GM18498 (cell line): ENCODE measurements at regions not wholly inside any gene's neighbourhood (a gene's known extent, or its start where the extent isn't known, plus 50 kb on each side); places are given as distances from the start of the nearest gene placed in this dataset.
"Not testable (repeated sequence)": the region's sequence is repeated elsewhere in the genome, so short reads cannot be mapped to it uniquely, and the experiment has no call there.

Experiments
- ATAC-seq: cut with Tn5 transposase; IDR thresholded peaks from one replicate; pipeline ENCODE4 v1.9.1; 2021; ENCODE audit warnings: mild to moderate bottlenecking, moderate library complexity; ENCODE audit not compliant: unreplicated experiment

DNA sequence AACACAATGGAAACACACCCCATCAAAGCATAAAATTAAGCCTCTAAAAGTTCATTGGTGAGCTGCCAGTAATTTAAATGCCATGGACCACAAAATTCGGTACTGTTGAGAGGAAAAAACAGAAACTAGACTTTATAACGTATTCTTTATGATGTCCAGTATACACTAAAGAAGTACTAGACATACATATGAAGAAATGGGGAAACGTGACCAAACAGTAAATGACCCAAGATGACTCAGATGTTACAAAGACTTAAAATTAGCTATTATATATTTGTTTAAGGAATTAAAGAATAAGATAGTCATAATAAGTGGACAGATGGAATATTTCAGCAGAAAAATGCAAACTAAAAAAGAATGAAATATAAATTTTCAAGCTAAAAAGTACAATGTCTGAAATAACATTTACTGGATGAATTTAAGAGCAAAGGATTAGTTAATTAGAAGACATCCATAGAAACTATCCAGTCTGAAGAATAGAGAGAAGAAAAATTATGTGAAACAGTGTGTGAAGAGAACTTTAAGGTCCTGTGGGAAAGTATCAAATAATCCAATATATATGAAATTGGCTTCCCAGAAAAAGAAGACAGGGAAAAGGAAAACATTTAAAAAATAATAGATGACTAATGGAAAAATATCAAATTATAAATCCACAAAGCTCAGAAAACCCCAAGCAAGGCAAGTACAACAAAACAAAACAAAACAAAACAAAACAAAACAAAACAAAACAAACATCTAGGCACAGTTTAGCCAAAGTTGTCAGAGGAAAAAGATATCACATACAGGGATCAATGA, 69.4 kb downstream of the SAMD9 start:
- no peak for ATAC-seq

DNA sequence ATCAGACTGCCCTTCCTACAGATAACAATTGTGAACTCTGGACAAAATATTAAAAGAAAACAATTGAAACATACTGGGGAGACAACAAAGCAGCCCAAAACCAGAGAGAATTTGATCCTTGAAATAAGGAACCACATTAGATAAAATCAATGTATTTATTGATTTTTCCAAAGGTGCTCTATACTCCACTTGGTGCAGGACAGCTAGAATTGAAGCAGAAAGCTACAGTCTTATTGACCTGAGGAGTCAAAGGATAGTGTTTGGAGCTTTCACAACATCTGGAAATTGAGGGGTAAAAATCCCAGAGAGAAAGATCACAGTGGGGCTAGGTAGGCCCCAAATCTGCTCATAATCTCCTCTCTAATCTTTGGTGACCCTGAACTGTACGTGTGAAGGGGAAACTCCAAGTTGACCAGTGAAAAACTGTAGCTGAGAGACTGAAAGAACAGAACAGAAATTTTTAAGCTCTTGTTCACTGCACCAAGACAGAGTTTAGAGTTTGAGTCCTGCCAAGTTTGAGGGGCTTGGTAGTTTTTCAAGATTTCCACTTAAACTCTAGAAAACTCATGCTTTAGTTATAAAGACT, 70.2 kb downstream of the SAMD9 start:
- peak; percentile 58 for ATAC-seq

DNA sequence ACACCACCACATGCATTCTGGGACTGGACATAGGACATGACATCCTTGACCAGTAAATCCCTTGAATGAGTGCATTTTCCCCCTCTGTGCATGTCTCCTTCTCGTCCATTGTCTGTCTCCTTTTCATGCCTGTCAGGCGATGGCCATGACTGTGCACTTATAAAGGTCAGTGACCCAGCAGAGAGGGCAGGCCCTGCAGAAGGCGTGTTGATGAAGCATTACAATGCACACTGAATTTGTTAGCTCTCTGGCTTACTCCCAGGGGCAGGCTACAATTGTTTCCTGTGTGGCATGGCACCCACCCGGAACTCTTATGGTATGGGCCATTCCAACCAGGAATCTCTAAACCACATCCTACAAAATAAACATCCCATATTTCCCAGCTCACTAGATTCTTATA, 71.1 kb downstream of the SAMD9 start:
- ATAC-seq = no peak

DNA sequence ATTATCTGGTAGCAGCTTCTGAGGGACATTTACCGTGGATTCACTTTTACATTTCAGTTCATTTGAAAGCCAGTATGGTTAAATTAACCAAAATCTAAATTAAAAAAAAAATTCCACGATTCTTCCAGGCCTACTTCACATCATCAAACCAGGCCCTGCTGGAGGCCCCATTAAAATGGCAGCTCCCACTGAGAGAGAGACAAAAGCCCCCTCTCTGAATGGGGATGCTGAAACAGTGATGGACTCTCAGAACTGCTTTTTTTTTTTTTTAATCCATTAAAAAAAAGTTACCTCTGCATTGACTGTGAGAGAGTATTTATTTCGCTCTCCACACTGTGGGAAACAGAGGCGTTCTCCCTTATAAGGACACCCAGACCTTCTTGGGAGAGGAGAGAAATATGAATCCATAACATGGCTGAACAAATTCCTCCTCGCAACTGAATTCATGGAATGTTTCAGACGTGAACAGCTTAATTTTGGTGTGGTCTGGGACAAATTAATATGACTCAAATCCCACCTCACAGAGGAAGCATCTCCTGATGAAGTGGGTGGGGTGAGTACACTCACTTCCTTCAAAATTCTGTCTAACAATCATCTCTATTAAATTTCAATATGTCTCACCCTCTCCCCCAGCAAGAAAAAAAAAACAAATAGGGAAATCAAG, 73.5 kb downstream of the SAMD9 start:
- ATAC-seq = no peak

DNA sequence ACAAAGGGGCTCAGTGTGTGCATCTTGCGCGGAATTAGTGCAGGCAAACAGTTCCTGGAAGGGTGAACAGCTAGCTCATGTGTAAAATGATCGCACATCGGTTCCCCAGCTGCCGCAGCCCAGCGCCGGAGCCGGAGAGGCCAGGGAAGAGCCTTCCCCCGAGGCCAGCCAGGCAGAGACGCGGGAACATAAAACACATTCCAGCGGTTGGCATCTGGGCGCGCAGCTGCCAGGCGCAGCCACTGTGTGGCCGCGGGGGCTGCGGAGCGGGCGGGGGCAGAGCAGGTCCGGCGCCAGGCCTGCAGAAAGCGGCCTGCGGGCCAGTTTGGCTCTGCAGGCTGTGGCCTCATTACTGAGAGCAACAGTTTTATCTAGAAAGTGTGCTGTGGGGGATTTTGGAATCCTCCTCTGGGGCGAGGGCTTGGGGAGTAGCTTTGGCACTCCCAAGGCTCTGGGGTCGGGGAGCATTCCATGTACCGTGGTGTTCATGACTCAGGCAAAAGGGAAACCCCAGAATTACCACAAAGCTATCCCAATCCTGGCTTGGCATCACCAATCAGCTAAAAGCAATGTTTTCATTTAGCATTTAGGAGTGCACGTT, 74.3 kb downstream of the SAMD9 start:
- ATAC-seq = no peak

DNA sequence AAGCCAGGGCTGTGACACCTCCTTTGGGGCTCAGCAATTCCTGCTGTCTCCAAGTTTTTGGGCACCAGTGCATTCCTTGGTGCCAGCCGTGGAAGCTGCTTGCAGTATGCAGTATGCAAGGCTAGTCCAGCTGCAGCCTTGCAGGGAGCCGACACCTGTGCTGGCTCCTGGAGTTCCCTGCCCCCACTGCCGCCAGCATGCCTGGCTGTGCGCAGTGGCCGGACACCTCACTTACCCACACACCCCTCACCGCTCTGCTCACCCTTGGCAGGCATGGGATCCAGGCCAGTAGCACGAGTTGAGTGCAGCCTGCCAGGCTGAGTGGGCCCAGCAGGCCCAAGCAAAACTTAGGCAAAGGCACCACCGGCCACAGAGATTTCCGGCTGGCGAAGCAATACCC, 77.4 kb downstream of the SAMD9 start:
- no peak for ATAC-seq

DNA sequence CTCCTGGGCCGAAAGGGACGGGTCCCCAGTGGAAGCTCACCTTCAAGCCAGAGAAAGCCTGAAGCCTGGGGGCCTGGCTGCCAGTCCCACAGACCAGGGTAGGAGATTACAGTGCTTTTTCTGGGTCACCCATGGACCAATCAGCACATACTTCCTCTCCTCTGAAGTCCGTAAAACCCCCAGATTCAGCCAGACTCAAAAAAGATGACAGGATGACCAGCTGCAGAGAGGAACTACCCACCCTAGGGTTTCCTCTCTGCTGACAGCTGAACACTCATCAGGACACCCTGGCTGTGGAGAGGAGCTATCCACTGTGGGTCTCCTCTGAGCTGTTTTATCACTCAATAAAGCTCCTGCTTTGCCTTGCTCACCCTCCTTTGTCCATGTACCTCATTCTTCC, 78.0 kb downstream of the SAMD9 start:
- no peak for ATAC-seq

- no peak for ATAC-seq
These were observed 78.5 kb downstream of the SAMD9 start for GRCh38 chr7:93039282-93039681.

DNA sequence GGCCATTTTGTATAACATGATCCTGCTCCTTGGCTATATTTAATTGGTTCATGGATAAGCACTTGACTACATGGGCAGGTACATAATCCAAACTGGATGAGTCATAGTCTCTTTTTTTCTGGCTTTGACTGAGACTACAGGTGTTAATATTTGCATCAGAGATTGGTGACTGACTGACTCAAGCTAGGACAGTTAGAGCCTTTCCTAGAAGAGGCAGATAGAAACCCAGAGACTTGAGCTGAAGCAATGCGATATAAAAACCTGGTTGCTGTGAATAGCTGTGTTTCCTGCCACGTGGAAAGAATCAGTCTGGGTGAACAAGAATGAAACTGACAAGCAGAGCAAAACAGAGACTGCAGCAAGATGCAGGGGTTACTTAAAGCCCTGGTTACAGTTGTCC, 81.0 kb downstream of the SAMD9 start:
- ATAC-seq = peak; percentile 93

- ATAC-seq = no peak
These were observed 81.6 kb downstream of the SAMD9 start for GRCh38 chr7:93036149-93036640.

DNA sequence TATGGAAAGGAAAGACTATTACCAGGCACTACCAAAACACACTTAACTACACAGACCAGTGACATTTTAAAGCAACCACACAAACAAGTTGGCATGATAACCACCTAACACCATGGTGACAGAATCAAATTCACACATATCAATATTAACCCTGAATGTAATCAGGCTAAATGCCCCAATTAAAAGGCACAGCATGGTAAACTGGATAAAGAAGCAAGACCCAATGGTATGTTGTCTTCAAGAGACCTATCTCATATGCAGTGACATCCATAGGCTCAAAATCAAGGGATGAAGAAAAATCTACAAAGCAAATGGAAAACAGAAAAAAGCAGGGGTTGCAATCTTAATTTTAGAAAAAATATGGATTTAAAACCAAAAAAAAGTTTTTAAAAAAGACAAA, 86.0 kb downstream of the SAMD9 start:
- no peak for ATAC-seq

GRCh38 chr7:93030605-93031225, 87.1 kb downstream of the SAMD9 start:
- ATAC-seq = no peak

DNA sequence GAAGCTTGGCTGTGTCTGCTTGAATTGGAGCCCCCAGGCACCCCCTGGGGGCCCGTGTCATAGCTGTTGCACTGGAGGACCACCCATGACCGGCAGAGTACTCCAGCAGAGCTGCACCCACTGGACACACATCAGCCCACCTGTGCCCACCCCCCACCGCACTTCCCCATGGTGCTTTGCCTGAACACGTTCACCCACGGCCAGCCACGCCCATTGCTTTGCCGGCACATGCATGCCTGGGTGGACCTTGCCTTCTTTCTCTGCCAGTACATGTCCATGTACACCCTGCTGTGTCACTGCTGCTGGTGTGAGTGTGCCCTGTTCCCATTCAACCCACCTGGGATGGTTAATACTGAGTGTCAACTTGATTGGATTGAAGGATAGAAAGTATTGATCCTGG, 88.7 kb downstream of the SAMD9 start:
- ATAC-seq = no peak

- ATAC-seq = no peak
These were observed 89.2 kb downstream of the SAMD9 start for GRCh38 chr7:93028610-93029009.

DNA sequence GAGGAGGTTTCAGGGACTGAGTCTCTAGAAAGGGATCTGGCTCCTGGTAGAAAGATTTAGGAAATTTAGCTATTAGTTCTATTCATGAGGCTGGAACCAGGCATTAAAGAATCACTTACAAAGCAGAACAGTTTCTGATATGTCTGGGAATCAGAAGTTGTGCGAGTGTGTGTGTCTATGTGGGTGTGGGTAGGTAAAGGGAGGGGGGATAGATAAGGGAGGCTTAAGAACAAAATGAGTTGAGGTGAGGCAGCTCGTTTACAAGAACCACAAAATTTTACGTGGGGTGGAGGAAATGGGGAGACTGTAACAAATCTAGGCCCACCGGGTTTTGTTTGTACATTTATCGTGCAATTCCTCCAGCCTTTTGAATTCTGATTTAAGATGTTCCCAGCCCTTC, 90.7 kb downstream of the SAMD9 start:
- ATAC-seq = no peak

DNA sequence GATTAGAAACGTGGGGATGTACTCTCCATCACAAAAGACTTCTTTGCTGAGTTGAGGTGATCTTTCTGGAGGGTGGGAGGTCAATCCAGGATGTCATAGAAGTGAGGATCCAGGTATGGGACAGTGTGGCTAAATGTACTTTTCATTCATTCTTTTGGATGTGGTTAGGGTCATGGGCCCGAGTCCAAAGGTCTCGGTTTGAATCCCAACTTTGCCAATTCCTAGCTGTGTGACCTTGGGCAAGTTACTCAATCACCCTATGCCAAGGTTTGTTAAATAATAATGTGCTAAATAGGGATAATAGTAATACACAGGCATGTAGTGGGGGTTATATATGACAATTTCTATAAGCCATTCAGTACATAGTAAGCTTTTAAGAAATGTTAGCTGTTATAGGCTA, 91.4 kb downstream of the SAMD9 start:
- ATAC-seq = no peak

DNA sequence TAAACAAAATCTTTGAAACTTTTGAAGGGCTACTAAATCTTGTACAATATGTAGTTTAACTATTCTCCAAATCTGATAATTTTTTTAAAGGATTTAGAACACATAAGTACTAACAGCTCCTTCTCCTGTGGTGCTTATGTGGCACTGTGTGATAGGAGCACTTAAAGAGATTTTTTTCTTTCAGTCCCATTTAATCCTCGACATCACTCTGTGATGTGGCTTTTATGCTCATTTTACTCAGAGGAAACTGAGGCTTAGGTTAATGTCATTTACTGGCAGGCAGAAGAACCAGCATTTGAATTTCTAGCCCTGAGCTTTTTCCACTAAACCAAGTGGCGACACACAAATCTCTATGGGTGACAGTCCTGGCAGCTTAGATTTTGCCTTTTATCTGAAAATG, 92.4 kb downstream of the SAMD9 start:
- no peak for ATAC-seq

DNA sequence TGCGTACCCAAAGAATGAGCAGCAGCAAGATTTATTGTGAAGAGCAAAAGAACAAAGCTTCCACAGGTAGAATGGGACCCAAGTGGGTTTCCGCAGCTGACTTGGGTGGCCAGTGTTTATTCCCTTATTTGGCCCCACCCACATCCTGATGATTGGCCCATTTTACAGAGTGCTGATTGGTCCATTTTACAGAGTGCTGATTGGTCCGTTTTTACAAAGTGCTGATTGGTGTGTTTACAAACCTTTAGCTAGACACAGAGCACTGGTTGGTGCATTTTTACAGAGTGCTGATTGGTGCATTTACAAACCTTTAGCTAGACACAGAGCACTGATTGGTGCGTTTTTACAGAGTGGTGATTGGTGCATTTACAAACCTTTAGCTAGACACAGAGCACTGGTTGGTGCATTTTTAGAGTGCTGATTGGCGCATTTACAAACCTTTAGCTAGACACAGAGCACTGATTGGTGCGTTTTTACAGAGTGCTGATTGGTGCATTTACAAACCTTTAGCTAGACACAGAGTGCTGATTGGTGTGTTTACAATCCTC, 94.8 kb downstream of the SAMD9 start:
- not testable (repeated sequence) for ATAC-seq

DNA sequence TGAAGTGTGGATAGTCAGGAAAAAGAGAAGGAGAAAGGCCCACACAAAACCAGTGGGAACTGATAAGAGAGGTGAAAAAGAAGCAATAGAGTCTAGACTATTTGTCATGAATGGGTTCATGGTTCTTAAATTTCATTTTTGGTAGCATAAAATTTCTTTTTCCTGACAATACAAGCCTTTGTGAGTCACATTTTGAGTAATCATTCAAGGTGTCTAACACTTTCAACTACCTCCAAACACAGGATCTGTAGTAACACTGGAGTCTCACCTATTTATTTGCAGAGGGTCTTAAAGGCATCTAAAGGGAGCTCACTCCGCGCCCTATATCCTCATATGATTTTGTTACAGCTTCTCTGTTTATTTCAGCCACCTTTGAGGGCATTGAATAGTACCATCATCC, 96.0 kb downstream of the SAMD9 start:
- no peak for ATAC-seq

DNA sequence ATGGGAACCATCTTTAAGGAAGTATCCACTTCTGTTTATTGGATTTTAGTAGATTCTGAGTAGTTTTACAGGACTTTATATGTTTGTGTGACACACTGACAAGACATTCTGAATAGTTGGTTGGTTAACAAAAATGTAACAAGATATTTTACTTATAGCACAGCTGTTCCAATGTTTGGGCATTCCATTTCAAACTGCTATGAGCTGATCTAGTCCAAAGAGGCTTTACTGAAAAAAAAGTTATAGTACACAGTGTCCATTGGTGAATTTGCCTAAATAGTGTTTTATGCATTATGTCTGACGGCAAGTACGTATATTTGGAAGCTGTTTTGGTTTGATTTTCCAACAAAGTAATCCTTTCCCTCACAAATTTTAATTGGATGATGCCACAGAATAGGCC, 99.1 kb downstream of the SAMD9 start:
- ATAC-seq = no peak
